GM18870 (cell line): ENCODE measurements at regions not wholly inside any gene's neighbourhood (a gene's known extent, or its start where the extent isn't known, plus 50 kb on each side); places are given as distances from the start of the nearest gene placed in this dataset.
A peak's percentile ranks its signal among the peaks of the same experiment; 100 is the strongest.
"Not testable (repeated sequence)": the region's sequence is repeated elsewhere in the genome, so short reads cannot be mapped to it uniquely, and the experiment has no call there.

ENCODE experiments used
- ATAC-seq: cut with Tn5 transposase; IDR thresholded peaks from one replicate; pipeline ENCODE4 v1.9.1; 2021; ENCODE audit warnings: moderate library complexity; ENCODE audit not compliant: unreplicated experiment

DNA sequence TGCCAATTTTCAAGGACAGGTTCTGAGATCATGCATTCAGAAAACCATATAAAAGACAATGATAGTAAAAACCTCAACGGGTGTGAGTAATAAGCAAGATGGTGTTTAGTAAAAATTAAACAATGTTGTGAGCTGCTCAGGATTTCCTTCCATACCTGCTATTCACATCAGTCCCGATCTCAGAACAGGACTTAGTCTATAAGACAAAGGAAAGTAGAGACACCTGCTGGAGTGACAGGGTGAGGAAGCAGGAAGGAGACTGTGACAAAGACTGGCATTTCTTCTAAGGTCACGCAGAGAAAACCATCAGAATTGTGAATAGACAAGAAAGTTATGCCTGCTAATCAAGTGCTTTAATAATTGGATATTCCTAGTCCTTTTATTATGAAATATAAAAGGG lies 648.0 kb downstream of the DACH1 start:
- peak; percentile 55 for ATAC-seq

GRCh38 chr13:71217827-71218226 lies 649.2 kb downstream of the DACH1 start:
- ATAC-seq: no peak

DNA sequence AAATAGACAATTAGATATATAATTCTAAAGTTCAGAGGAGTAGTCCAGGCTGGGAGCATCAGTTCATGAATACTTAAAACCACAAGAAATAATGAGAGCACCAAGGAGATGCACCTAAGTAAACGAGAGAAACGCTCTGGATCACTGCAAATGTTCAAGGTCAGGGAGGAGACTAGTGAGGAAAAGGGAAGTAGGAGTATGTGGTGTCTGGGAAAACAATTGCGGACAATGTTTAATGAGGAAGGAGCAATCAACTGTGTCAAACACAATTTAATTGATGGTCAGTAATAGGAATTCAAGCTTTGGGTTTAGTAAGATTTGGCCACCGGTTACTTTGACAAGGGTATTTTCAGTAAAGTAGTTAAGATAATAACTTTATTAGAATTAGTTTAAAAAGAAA lies 652.2 kb downstream of the DACH1 start:
- no peak for ATAC-seq

GRCh38 chr13:71214357-71214756 lies 652.6 kb downstream of the DACH1 start:
- no peak for ATAC-seq

DNA sequence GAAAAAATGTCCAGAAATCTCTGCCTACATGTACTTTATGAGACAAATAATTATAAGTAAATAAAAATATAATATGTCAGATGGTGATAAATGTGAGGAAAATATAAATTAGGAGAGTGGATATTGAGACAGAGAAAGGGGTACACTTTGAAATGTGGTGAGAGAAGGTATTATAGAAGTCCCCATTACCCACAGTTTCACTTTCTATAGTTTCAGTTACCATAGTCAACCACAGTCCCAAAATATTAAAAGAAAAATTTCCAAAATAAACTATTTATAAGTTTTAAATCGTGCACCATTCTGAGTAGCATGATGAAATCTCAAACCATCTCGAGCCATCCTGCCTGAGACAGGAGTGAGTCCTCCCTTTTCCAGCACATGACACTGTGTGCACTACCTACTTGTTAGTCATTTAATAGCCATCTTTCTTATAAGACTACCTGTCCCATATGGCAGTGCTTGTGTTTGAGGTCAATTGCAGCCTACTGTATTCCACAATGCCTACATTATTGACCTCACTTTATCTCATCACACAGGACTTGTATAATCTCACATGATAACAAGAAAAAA lies 653.7 kb downstream of the DACH1 start:
- peak; percentile 50 for ATAC-seq

GRCh38 chr13:71210861-71211260 lies 656.1 kb downstream of the DACH1 start:
- ATAC-seq: no peak

DNA sequence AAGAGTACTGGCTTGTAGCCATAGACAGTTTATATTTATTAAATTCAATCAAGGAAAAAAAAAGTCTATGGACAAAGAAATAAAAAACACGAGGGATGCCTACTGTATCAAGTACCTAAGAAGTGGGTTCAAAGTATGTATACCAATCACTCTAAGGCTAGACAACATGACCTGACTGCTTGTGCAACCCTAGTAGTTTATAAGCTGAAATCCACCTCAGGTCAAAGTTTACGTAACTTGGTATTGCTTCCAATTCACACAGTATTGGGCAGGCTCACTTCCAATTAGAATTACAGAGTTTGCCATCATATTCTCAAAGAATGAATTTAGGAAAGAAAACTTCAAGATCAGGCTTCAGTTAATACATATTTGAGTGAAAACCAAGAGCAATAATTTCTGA lies 657.8 kb downstream of the DACH1 start:
- ATAC-seq: no peak

- not testable (repeated sequence) for ATAC-seq
These were observed 682.4 kb downstream of the DACH1 start for GRCh38 chr13:71184583-71184982.

- not testable (repeated sequence) for ATAC-seq
These were observed 683.7 kb downstream of the DACH1 start for GRCh38 chr13:71183352-71183751.

- ATAC-seq: no peak
These were observed 695.3 kb downstream of the DACH1 start for GRCh38 chr13:71171740-71172139.

DNA sequence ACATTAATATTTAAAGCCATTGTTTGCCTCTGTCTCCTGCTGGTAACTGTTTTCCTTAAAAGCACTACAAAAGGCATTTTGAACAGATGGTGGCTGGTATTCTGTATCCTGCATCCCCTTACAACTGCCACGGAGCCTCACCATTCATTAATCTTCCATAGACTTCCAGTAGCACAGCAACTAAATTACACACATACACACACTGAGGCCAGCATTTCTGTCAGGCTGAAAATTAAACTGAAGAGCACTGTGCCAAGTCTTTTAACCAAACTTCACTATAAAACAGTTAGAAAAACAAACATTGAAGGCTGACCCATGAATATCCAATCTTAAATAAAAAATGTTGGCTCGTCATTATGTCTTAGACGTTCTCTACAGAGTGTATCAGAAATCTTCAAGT lies 697.8 kb downstream of the DACH1 start:
- no peak for ATAC-seq

- ATAC-seq: no peak
These were observed 710.5 kb downstream of the DACH1 start for GRCh38 chr13:71156550-71156949.

- ATAC-seq: no peak
These were observed 717.3 kb downstream of the DACH1 start for GRCh38 chr13:71149498-71150363.

DNA sequence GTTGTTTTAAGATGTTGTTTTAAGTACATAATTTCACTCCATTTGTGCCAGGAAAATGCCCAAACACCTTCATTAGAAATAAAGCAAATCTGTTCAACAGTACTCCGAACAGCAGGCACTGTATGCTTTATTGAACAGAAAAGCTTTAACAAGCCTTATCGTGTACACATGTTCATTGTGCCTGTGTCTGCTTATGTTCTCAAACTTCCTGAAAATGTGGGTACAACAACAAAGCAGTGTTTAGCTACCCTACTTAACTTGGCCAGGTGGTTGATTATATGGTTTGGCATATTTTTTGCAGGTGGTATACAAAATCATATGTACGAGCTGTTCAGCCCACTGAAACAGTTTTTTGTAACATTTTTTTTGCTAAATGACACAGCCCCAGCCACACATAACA lies 718.0 kb downstream of the DACH1 start:
- ATAC-seq: no peak

DNA sequence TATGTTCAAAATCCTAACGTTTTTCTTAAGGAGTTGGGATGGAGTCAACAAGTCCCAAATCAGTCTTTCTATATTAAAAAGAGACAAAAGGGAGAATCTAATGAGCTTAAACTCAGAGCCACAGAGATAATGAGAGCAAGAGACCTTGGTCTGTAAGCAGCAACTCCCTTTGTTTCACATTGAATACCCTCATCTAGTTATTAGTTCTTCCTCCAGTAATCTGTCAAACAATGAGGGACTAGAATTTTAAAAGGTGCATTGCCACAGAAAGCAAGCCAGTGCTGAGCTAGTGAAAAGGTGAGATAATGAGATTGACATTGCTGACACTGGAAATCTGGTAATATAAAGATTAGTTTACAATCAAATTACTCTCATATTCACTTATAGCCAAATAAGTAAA lies 718.6 kb downstream of the DACH1 start:
- ATAC-seq: no peak

- no peak for ATAC-seq
These were observed 722.1 kb downstream of the DACH1 start for GRCh38 chr13:71144883-71145282.

DNA sequence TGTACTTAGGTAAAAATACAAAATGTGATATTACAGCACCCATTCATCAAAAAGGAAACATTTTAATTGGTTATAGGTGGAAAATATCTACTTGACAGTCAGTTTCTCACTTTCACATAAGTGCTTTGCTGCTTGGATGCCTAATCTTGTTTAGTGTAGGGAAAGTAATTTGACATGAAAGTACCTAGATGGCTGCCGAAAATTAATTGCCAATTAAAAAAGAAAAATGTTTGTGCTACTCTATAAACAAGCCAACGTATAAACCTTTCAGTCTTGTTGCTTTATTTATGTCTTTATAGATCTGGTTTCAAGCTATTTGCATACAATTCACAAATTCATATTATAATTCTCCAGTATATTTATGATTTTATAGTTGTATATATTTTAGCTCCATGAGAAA lies 729.9 kb downstream of the DACH1 start:
- ATAC-seq: no peak

GRCh38 chr13:71124230-71124629 lies 742.8 kb downstream of the DACH1 start:
- ATAC-seq: no peak

GRCh38 chr13:71118779-71119364 lies 748.1 kb downstream of the DACH1 start:
- ATAC-seq: no peak

GRCh38 chr13:71117920-71118319 lies 749.1 kb downstream of the DACH1 start:
- ATAC-seq: no peak

DNA sequence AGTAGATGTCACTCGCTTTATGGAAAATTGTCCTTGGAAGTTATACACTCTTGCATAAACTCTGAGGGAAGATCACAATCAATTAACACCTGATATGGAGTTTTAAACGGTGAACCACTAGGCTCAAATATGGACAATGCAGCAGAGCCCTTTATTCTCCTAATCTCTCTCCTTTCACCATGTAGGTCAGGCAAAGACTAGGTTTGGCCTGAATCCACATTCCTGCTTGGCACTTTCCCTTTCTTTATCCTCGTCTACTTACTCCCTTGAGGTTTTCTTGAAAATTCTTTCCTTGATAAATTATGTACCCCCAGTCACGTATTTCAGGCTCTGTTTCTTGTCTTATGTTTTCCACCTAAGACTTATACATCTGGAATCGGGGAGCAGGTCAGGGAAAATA lies 751.7 kb downstream of the DACH1 start:
- no peak for ATAC-seq

DNA sequence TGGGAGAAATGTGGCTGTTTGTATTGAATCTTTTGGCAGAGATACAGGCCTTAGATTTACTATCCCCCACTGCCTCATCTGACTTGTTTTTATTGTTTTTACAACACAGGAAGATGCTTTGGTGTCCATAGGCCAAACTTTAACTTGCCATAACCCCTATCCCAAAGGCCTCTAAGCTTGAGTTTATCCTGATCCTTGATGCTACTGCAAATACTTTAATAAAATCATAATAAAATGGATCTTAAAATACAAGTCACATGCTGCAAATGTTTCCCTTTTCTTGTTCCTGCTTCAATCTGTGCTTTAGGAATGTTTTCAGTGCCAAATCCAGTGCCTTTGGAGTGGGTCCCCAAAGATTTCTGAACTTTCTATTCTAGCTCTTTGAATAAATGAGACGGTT lies 770.6 kb downstream of the DACH1 start:
- no peak for ATAC-seq
